ENCODE measurements at regions not wholly inside any gene's neighbourhood (a gene's known extent, or its start where the extent isn't known, plus 50 kb on each side); places are given as distances from the start of the nearest gene placed in this dataset.

DNA sequence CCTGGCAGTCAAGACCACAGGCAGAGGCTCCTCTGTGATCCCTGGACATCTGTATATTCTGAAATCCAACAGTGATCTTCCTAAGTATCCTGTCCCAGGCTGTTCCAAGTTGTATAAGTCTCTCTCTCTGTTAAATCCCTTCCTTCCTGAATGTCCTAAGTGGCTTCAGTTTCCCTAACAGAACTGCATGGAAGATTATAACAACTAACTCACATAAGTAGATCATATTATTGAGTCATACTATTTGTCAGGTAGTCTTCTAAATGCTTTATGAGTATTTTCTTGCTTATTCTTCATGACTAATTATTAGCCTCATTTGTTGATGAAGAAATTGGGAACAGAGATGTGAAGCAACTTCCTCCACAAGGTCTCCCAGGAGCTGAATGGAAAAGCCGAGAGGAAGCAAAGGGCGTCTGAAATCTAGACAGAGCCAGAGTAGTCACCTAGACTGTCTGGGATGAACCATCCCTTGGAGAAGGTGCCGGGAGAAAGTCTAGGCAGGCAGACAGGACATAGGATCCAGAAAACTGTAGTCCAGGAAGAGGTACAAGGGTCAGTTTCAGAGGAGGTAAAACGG lies 93.2 kb upstream of the FAT3 start:
- Histone ChIP-seq H3K79me2 (ENCODE audit: low read length) (no peaks in the 10 kb centered on the region), H3K4me2 (ENCODE audit: low read length) (no peak overlapping the region), H3K9ac (ENCODE audit: low read length) (no peak overlapping the region), H3K36me3 (replicated peaks; ENCODE audit: low read depth, low read length) (no peaks in the 10 kb centered on the region), H3K4me1 (ENCODE audit: low read length) (no peaks in the 10 kb centered on the region), H4K20me1 (ENCODE audit: insufficient read depth, low read length) (no peaks in the 10 kb centered on the region), H2AFZ (ENCODE audit: low read depth, low read length) (no peak overlapping the region), H3K27me3 (ENCODE audit: low read depth, low read length) (no peaks in the 10 kb centered on the region), H3K9me3 (ENCODE audit: insufficient read depth, low read length) (no peaks in the 10 kb centered on the region), H3K4me3 (ENCODE audit: low read length) (no peak overlapping the region), H3K27ac (ENCODE audit: low read length) (no peak overlapping the region)
- no peak for TF ChIP-seq EZH2phosphoT487 (IDR thresholded peaks at IDR 0.05; ENCODE audit: low read depth)
- TF ChIP-seq, protein P1, sequence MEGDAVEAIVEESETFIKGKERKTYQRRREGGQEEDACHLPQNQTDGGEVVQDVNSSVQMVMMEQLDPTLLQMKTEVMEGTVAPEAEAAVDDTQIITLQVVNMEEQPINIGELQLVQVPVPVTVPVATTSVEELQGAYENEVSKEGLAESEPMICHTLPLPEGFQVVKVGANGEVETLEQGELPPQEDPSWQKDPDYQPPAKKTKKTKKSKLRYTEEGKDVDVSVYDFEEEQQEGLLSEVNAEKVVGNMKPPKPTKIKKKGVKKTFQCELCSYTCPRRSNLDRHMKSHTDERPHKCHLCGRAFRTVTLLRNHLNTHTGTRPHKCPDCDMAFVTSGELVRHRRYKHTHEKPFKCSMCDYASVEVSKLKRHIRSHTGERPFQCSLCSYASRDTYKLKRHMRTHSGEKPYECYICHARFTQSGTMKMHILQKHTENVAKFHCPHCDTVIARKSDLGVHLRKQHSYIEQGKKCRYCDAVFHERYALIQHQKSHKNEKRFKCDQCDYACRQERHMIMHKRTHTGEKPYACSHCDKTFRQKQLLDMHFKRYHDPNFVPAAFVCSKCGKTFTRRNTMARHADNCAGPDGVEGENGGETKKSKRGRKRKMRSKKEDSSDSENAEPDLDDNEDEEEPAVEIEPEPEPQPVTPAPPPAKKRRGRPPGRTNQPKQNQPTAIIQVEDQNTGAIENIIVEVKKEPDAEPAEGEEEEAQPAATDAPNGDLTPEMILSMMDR (IDR thresholded peaks at IDR 0.05; ENCODE audit: low read depth, low read length), result no peak

DNA sequence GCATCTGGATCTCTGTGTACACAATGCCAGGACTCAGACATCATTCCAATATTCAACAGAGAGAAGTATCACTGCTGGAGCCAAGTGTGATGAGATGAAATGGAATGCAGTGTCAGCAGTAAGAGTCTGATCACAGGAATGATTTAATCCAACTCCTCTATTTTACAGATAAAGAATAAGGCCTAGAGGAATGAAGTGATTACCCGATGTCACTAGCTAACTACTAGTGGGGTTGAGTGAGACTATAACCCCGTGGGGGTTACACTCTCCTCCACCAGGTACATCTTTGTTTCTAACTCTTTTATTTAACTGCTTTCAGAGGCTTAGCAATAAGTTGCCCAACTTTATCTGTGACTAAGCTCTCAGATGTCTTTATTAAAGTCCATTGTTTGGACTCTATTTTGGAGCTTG lies 94.2 kb upstream of the FAT3 start:
- Histone ChIP-seq H2AFZ (ENCODE audit: low read depth, low read length) (no peak overlapping the region), H3K36me3 (replicated peaks; ENCODE audit: low read depth, low read length) (no peaks in the 10 kb centered on the region), H3K4me2 (ENCODE audit: low read length) (no peak overlapping the region), H4K20me1 (ENCODE audit: insufficient read depth, low read length) (no peaks in the 10 kb centered on the region), H3K27me3 (ENCODE audit: low read depth, low read length) (no peaks in the 10 kb centered on the region), H3K9me3 (ENCODE audit: insufficient read depth, low read length) (no peaks in the 10 kb centered on the region), H3K4me1 (ENCODE audit: low read length) (no peaks in the 10 kb centered on the region), H3K4me3 (ENCODE audit: low read length) (no peak overlapping the region), H3K79me2 (ENCODE audit: low read length) (no peaks in the 10 kb centered on the region), H3K9ac (ENCODE audit: low read length) (no peak overlapping the region), H3K27ac (ENCODE audit: low read length) (no peak overlapping the region)
- TF ChIP-seq EZH2phosphoT487 (IDR thresholded peaks at IDR 0.05; ENCODE audit: low read depth), result no peak
- TF ChIP-seq, protein P1 (IDR thresholded peaks at IDR 0.05; ENCODE audit: low read depth, low read length), result no peak

DNA sequence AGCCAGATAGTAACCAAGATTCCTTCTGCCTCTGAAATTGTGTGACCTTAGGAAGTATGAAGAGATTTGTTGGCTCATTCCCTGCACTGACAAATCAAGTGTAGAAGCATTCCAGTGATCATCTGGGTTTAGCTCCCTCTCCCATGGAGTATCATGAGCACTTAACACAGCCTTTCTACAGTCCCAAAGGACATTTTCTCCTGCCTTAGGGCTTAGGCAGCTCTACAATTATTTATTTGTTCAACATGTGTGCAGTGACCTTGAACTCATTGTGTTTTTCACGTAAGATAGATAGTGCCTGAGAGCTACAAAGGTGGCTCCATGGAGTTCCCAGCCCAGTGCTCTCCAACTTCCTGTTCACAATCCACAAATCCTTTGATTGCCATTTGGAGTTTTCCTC lies 94.8 kb upstream of the FAT3 start:
- H3K27ac ChIP-seq (ENCODE audit: low read length), result no peak overlapping the region

DNA sequence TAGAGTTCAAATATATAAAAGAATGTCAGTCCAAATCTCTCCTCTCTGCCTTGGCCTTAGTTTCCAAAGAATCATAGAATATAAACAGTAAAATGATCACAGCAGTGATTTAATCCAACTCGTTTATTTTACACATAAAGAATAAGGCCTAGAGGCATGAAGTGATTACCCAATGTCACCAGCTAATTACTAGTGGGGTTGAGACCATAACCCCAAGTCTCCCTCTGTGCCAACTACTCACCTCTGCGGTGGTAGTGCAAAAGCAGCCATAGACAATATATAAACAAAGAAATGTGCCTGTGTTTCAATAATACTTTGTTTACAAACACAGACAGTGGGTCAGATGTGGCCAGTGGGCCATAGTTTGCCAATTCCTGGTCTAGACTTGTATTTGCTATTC lies 96.6 kb upstream of the FAT3 start:
- H3K36me3 ChIP-seq (replicated peaks; ENCODE audit: low read depth, low read length), result no peaks in the 10 kb centered on the region
- no peak overlapping the region for H3K9ac ChIP-seq (ENCODE audit: low read length)
- TF ChIP-seq, protein P1 (IDR thresholded peaks at IDR 0.05; ENCODE audit: low read depth, low read length), result no peak
- TF ChIP-seq EZH2phosphoT487 (IDR thresholded peaks at IDR 0.05; ENCODE audit: low read depth), result no peak
- no peak overlapping the region for H3K4me2 ChIP-seq (ENCODE audit: low read length)
- no peaks in the 10 kb centered on the region for H3K79me2 ChIP-seq (ENCODE audit: low read length)
- H3K4me3 ChIP-seq (ENCODE audit: low read length), result no peak overlapping the region
- H3K9me3 ChIP-seq (ENCODE audit: insufficient read depth, low read length), result no peaks in the 10 kb centered on the region
- no peak overlapping the region for H2AFZ ChIP-seq (ENCODE audit: low read depth, low read length)
- H3K4me1 ChIP-seq (ENCODE audit: low read length), result no peaks in the 10 kb centered on the region
- no peaks in the 10 kb centered on the region for H3K27me3 ChIP-seq (ENCODE audit: low read depth, low read length)
- H4K20me1 ChIP-seq (ENCODE audit: insufficient read depth, low read length), result no peaks in the 10 kb centered on the region
- no peak overlapping the region for H3K27ac ChIP-seq (ENCODE audit: low read length)

More for the DNA sequence above, 94.8 kb upstream of the FAT3 start:
- Histone ChIP-seq H3K4me3 (ENCODE audit: low read length) (no peak overlapping the region), H3K9me3 (ENCODE audit: insufficient read depth, low read length) (no peaks in the 10 kb centered on the region), H3K4me1 (ENCODE audit: low read length) (no peaks in the 10 kb centered on the region), H3K79me2 (ENCODE audit: low read length) (no peaks in the 10 kb centered on the region), H3K4me2 (ENCODE audit: low read length) (no peak overlapping the region), H3K27me3 (ENCODE audit: low read depth, low read length) (no peaks in the 10 kb centered on the region), H3K36me3 (replicated peaks; ENCODE audit: low read depth, low read length) (no peaks in the 10 kb centered on the region), H2AFZ (ENCODE audit: low read depth, low read length) (no peak overlapping the region), H4K20me1 (ENCODE audit: insufficient read depth, low read length) (no peaks in the 10 kb centered on the region), H3K9ac (ENCODE audit: low read length) (no peak overlapping the region)
- TF ChIP-seq, protein P1 (IDR thresholded peaks at IDR 0.05; ENCODE audit: low read depth, low read length), result no peak
- TF ChIP-seq EZH2phosphoT487 (IDR thresholded peaks at IDR 0.05; ENCODE audit: low read depth), result no peak
